OCI-LY3 (cell line): ENCODE measurements at regions not wholly inside any gene's neighbourhood (a gene's known extent, or its start where the extent isn't known, plus 50 kb on each side); places are given as distances from the start of the nearest gene placed in this dataset.

ENCODE experiments used
- H2AFZ ChIP-seq: fragments of 200-600, 300-600 bp; shearing (Covaris generic); 2 replicates; pipeline ENCODE4 v1.6.0; 2014; ENCODE audit warnings: antibody characterized with exemption, low read depth, low read length
- H3K27ac ChIP-seq: fragments of 200-600, 300-600 bp; sonication (generic); 2 replicates; pipeline ENCODE4 v1.5.1; 2014; ENCODE audit warnings: mild to moderate bottlenecking, low read length, moderate library complexity, mixed read lengths
- H3K27me3 ChIP-seq: fragments of 200-600, 300-600 bp; sonication (generic); 2 replicates; pipeline ENCODE4 v1.6.1; 2014; ENCODE audit warnings: low read depth, low read length, mixed read lengths
- H3K36me3 ChIP-seq: fragments of 200-600, 300-600 bp; sonication (generic); replicated peaks from 2 replicates; pipeline ENCODE3; 2014; ENCODE audit warnings: low read depth, low read length, mixed read lengths
- H3K4me1 ChIP-seq: fragments of 300-600, 200-600 bp; sonication (generic); 2 replicates; pipeline ENCODE4 v1.6.1; 2014; ENCODE audit warnings: low read length, mixed read lengths
- H3K4me2 ChIP-seq: fragments of 200-600, 300-600 bp; sonication (generic); 2 replicates; pipeline ENCODE4 v1.6.1; 2014; ENCODE audit warnings: low read length, mixed read lengths
- H3K4me3 ChIP-seq: fragments of 300-600, 200-600 bp; sonication (generic); 2 replicates; pipeline ENCODE4 v1.5.1; 2014; ENCODE audit warnings: antibody characterized with exemption, mild to moderate bottlenecking, low read length, moderate library complexity
- H3K79me2 ChIP-seq: fragments of 300-600, 200-600 bp; shearing (Covaris generic); 2 replicates; pipeline ENCODE4 v1.6.1; 2014; ENCODE audit warnings: mild to moderate bottlenecking, low read length, mixed read lengths
- H3K9ac ChIP-seq: fragments of 300-600, 200-600 bp; shearing (Covaris generic); 2 replicates; pipeline ENCODE4 v1.6.0; 2014; ENCODE audit warnings: mild to moderate bottlenecking, low read length, moderate library complexity
- H3K9me3 ChIP-seq: fragments of 200-600, 300-600 bp; shearing (Covaris generic); 2 replicates; pipeline ENCODE4 v1.6.1; 2014; ENCODE audit warnings: low read length, mixed read lengths; ENCODE audit not compliant: insufficient read depth
- H4K20me1 ChIP-seq: fragments of 200-600, 300-600 bp; sonication (generic); 2 replicates; pipeline ENCODE4 v1.6.1; 2016; ENCODE audit warnings: low read length, mixed read lengths; ENCODE audit not compliant: insufficient read depth
- CTCF ChIP-seq: fragments of 200-600, 300-600 bp; sonication (generic); IDR thresholded peaks from 2 replicates; pipeline ENCODE4 v1.5.1; 2014; ENCODE audit warnings: antibody characterized with exemption, low read length, low read depth
- EZH2phosphoT487 ChIP-seq: fragments of 200-600 bp; shearing (Covaris generic); IDR thresholded peaks from 2 replicates; pipeline ENCODE4 v1.6.1; 2018; ENCODE audit warnings: antibody characterized with exemption, mixed run types, low read depth

GRCh38 chr10:111177379-111177778, 100.5 kb downstream of the ADRA2A start:
- Histone ChIP-seq H3K9me3 (no peaks in the 10 kb centered on the region), H2AFZ (no peak overlapping the region), H4K20me1 (no peaks in the 10 kb centered on the region), H3K9ac (no peak overlapping the region), H3K79me2 (no peaks in the 10 kb centered on the region), H3K27me3 (no peaks in the 10 kb centered on the region), H3K36me3 (no peaks in the 10 kb centered on the region), H3K4me2 (no peak overlapping the region), H3K4me1 (no peaks in the 10 kb centered on the region), H3K27ac (no peak overlapping the region), H3K4me3 (no peak overlapping the region)
- TF ChIP-seq EZH2phosphoT487 (no peak), CTCF (no peak)

GRCh38 chr10:111179514-111179913, 102.7 kb downstream of the ADRA2A start:
- TF ChIP-seq EZH2phosphoT487 = no peak

GRCh38 chr10:111186358-111186757, 109.5 kb downstream of the ADRA2A start:
- Histone ChIP-seq H3K79me2 (no peaks in the 10 kb centered on the region), H3K27me3 (no peaks in the 10 kb centered on the region), H3K9ac (no peak overlapping the region), H3K4me2 (no peak overlapping the region), H4K20me1 (no peaks in the 10 kb centered on the region), H3K4me1 (no peaks in the 10 kb centered on the region), H3K36me3 (no peaks in the 10 kb centered on the region), H3K4me3 (no peak overlapping the region), H3K27ac (no peak overlapping the region), H3K9me3 (no peaks in the 10 kb centered on the region), H2AFZ (no peak overlapping the region)
- TF ChIP-seq EZH2phosphoT487 = no peak
- TF ChIP-seq CTCF = no peak

More at GRCh38 chr10:111179514-111179913, 102.7 kb downstream of the ADRA2A start:
- H4K20me1 ChIP-seq = no peaks in the 10 kb centered on the region
- H3K9ac ChIP-seq = no peak overlapping the region
- no peaks in the 10 kb centered on the region for H3K27me3 ChIP-seq
- no peaks in the 10 kb centered on the region for H3K4me1 ChIP-seq
- no peaks in the 10 kb centered on the region for H3K36me3 ChIP-seq
- H2AFZ ChIP-seq = no peak overlapping the region
- H3K27ac ChIP-seq = no peak overlapping the region
- no peaks in the 10 kb centered on the region for H3K9me3 ChIP-seq
- H3K4me3 ChIP-seq = no peak overlapping the region
- H3K4me2 ChIP-seq = no peak overlapping the region
- H3K79me2 ChIP-seq = no peaks in the 10 kb centered on the region

GRCh38 chr10:111187096-111187495, 110.3 kb downstream of the ADRA2A start:
- no peak overlapping the region for H3K9ac ChIP-seq
- H2AFZ ChIP-seq = no peak overlapping the region
- no peak for TF ChIP-seq EZH2phosphoT487
- no peak for TF ChIP-seq CTCF
- H3K9me3 ChIP-seq = no peaks in the 10 kb centered on the region
- no peaks in the 10 kb centered on the region for H4K20me1 ChIP-seq
- no peaks in the 10 kb centered on the region for H3K4me1 ChIP-seq
- H3K27me3 ChIP-seq = no peaks in the 10 kb centered on the region
- H3K4me2 ChIP-seq = no peak overlapping the region
- H3K4me3 ChIP-seq = no peak overlapping the region
- no peaks in the 10 kb centered on the region for H3K79me2 ChIP-seq
- no peaks in the 10 kb centered on the region for H3K36me3 ChIP-seq
- no peak overlapping the region for H3K27ac ChIP-seq

GRCh38 chr10:111199587-111199986, 122.8 kb downstream of the ADRA2A start:
- Histone ChIP-seq H3K27ac (no peak overlapping the region), H3K9ac (no peak overlapping the region), H4K20me1 (no peaks in the 10 kb centered on the region), H3K4me1 (no peaks in the 10 kb centered on the region), H3K4me3 (no peak overlapping the region), H3K4me2 (no peak overlapping the region), H2AFZ (no peak overlapping the region), H3K36me3 (no peaks in the 10 kb centered on the region), H3K9me3 (no peaks in the 10 kb centered on the region), H3K27me3 (no peaks in the 10 kb centered on the region), H3K79me2 (no peaks in the 10 kb centered on the region)
- TF ChIP-seq CTCF (no peak), EZH2phosphoT487 (no peak)
